Glomerular visceral epithelial cell (primary cell): ENCODE measurements at regions not wholly inside any gene's neighbourhood (a gene's known extent, or its start where the extent isn't known, plus 50 kb on each side); places are given as distances from the start of the nearest gene placed in this dataset.
"Not testable (repeated sequence)": the region's sequence is repeated elsewhere in the genome, so short reads cannot be mapped to it uniquely, and the experiment has no call there.

Experiments used
- DNase-seq: peaks from one replicate; pipeline ENCODE4 v3.0.0-alpha.2; 2016; ENCODE audit errors: extremely low spot score

- no peak for DNase-seq
These were observed 141.9 kb downstream of the HMHB1 start for GRCh38 chr5:143953851-143954250.

GRCh38 chr5:143955141-143955540 lies 143.2 kb downstream of the HMHB1 start:
- DNase-seq = no peak

- DNase-seq = no peak
These were observed 145.5 kb downstream of the HMHB1 start for GRCh38 chr5:143957455-143957854.

- no peak for DNase-seq
These were observed 150.2 kb downstream of the HMHB1 start for GRCh38 chr5:143962201-143962600.

GRCh38 chr5:143964919-143965318 lies 153.0 kb downstream of the HMHB1 start:
- no peak for DNase-seq

- no peak for DNase-seq
These were observed 154.3 kb downstream of the HMHB1 start for GRCh38 chr5:143966280-143966679.

- DNase-seq = peak; percentile 62
These were observed 156.3 kb downstream of the HMHB1 start for GRCh38 chr5:143968071-143968878.

- DNase-seq = no peak
These were observed 158.2 kb downstream of the HMHB1 start for GRCh38 chr5:143970159-143970558.

- DNase-seq = no peak
These were observed 160.1 kb downstream of the HMHB1 start for GRCh38 chr5:143972068-143972467.

- no peak for DNase-seq
These were observed 164.1 kb downstream of the HMHB1 start for GRCh38 chr5:143976055-143976454.

GRCh38 chr5:143977891-143978461 lies 166.0 kb downstream of the HMHB1 start:
- peak; percentile 42 for DNase-seq

- peak; percentile 5 for DNase-seq
These were observed 167.2 kb downstream of the HMHB1 start for GRCh38 chr5:143979044-143979690.

- no peak for DNase-seq
These were observed 168.5 kb downstream of the HMHB1 start for GRCh38 chr5:143980506-143980905.

GRCh38 chr5:143982957-143983356 lies 171.0 kb downstream of the HMHB1 start:
- not testable (repeated sequence) for DNase-seq

GRCh38 chr5:143985832-143986515 lies 174.0 kb downstream of the HMHB1 start:
- DNase-seq = peak; percentile 25

- peak; percentile 28 for DNase-seq
These were observed 174.7 kb downstream of the HMHB1 start for GRCh38 chr5:143986516-143987212.

GRCh38 chr5:143987264-143987663 lies 175.3 kb downstream of the HMHB1 start:
- DNase-seq = no peak

GRCh38 chr5:143987751-143988560 lies 176.0 kb downstream of the HMHB1 start:
- DNase-seq = no peak

GRCh38 chr5:143992496-143992895 lies 178.0 kb downstream of the YIPF5 start:
- DNase-seq = no peak

- DNase-seq = no peak
These were observed 167.6 kb downstream of the YIPF5 start for GRCh38 chr5:144002876-144003275.

GRCh38 chr5:144003636-144004035 lies 166.8 kb downstream of the YIPF5 start:
- no peak for DNase-seq
